ENCODE measurements at regions not wholly inside any gene's neighbourhood (a gene's known extent, or its start where the extent isn't known, plus 50 kb on each side); places are given as distances from the start of the nearest gene placed in this dataset.

DNA sequence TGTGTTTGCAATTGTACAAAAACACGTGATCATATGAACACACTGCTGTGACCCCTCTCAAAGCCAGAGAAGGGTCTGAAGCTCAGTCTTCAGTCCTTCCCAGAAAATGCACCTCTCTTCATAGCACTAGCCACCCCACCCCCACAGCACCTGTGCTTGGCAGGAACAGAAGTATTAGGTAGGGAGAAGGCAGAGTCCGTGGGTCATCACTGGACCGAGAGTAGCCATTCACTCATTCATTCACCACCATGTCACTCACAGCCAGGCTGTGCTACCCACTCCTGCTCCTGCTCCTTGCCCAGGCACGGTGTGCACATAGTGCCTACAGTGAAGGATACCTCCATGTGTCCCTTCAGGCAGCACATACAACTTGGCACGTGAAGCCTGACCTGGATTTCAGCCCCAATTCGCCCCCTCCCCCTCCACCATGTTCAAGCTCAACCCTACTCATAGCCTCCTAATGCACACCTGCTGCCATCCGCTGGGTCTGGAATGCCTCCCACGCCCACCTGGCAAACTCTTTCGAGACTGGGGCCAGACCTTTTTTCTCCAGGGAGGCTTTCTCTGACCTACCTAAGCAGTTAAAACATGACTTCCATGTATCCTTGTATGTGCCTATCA is 81.9 kb upstream of the GALNT2 start:
- H3K36me3 Mint-ChIP-seq (ENCODE audit: low read depth), result no peaks in the 10 kb centered on the region
- H3K4me1 Mint-ChIP-seq (ENCODE audit: low read depth), result no peaks in the 10 kb centered on the region
- no peaks in the 10 kb centered on the region for H3K9me3 Mint-ChIP-seq
- peaks cover 2% of the 10 kb centered on the region for H3K27me3 Mint-ChIP-seq
- ChIA-PET POLR2A (no interaction called here), CTCF (no interaction called here)
- no peak for ATAC-seq
- intact Hi-C loops (cut with micrococcal nuclease), result no loop called here
- TF ChIP-seq, protein P1, sequence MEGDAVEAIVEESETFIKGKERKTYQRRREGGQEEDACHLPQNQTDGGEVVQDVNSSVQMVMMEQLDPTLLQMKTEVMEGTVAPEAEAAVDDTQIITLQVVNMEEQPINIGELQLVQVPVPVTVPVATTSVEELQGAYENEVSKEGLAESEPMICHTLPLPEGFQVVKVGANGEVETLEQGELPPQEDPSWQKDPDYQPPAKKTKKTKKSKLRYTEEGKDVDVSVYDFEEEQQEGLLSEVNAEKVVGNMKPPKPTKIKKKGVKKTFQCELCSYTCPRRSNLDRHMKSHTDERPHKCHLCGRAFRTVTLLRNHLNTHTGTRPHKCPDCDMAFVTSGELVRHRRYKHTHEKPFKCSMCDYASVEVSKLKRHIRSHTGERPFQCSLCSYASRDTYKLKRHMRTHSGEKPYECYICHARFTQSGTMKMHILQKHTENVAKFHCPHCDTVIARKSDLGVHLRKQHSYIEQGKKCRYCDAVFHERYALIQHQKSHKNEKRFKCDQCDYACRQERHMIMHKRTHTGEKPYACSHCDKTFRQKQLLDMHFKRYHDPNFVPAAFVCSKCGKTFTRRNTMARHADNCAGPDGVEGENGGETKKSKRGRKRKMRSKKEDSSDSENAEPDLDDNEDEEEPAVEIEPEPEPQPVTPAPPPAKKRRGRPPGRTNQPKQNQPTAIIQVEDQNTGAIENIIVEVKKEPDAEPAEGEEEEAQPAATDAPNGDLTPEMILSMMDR (IDR thresholded peaks at IDR 0.05), result no peak
- H3K27ac Mint-ChIP-seq, result no peak overlapping the region
- no peak overlapping the region for H3K4me3 Mint-ChIP-seq
- DNase-seq, result no peak

DNA sequence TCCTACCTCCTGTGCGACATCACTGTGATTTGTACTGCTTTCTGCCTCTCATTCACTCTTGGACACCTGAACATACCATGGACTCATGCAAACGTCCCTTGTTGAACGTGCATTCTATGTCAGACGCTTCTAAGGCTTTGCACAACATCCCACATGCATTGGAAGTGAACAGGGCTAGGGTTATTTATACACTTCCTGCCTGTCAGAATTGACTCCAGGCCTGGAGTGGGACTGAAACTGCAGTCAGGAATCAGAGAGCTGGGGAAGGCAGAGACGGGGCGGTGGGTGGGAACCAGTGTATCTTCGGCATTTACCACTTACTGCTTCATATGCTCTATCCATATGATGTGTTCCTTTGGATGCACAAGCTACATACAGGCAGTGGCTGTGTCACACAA is 81.4 kb upstream of the GALNT2 start:
- H3K27ac Mint-ChIP-seq, result no peak overlapping the region
- TF ChIP-seq, protein P1 (IDR thresholded peaks at IDR 0.05), result no peak
- no peaks in the 10 kb centered on the region for H3K27me3 Mint-ChIP-seq
- intact Hi-C loops (cut with micrococcal nuclease), result no loop called here
- no peaks in the 10 kb centered on the region for H3K36me3 Mint-ChIP-seq (ENCODE audit: low read depth)
- H3K4me3 Mint-ChIP-seq, result no peak overlapping the region
- ATAC-seq, result no peak
- ChIA-PET CTCF (no interaction called here), POLR2A (no interaction called here)
- H3K9me3 Mint-ChIP-seq, result no peaks in the 10 kb centered on the region
- DNase-seq, result no peak
- H3K4me1 Mint-ChIP-seq (ENCODE audit: low read depth), result no peaks in the 10 kb centered on the region

DNA sequence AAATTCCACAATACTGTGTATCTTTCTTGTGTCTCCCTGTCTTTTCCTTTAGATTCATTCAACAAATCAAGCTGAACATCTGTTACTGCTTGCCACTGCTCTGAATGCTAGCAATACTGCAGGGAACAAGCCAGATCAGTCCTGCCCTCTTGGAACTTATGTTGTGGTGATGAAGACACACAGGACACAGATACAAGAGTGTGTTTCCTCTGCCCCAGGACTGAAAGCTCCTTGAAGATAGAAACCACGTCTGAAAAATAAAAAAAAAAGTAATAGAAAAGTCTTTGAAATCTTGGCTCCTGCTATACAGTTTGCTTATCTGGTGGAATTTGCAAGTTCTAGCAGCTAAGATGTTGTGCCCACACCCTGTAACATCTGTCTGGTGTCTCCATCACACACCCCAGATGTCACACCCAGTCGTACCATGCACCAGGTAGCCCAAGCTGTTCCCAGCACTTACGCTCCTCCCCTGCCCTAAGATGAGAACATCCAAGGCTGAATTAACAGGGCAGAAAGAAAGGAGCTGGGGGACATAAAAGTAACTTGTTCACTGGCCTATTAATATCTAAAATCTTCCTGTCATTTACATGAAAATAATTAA is 80.2 kb upstream of the GALNT2 start:
- Mint-ChIP-seq H3K27me3 (no peaks in the 10 kb centered on the region), H3K36me3 (ENCODE audit: low read depth) (no peaks in the 10 kb centered on the region), H3K4me1 (ENCODE audit: low read depth) (no peaks in the 10 kb centered on the region), H3K4me3 (no peak overlapping the region), H3K9me3 (no peaks in the 10 kb centered on the region), H3K27ac (no peak overlapping the region)
- CTCF ChIA-PET, result no interaction called here
- intact Hi-C loops (cut with micrococcal nuclease), result no loop called here
- DNase-seq (no peak), ATAC-seq (no peak)
- POLR2A ChIA-PET, result no interaction called here
- TF ChIP-seq, protein P1 (IDR thresholded peaks at IDR 0.05), result no peak

GRCh38 chr1:229987953-229988352 is 79.1 kb upstream of the GALNT2 start:
- Mint-ChIP-seq H3K4me1 (ENCODE audit: low read depth) (no peaks in the 10 kb centered on the region), H3K27ac (no peak overlapping the region), H3K9me3 (no peaks in the 10 kb centered on the region), H3K4me3 (no peak overlapping the region), H3K36me3 (ENCODE audit: low read depth) (no peaks in the 10 kb centered on the region), H3K27me3 (no peaks in the 10 kb centered on the region)
- intact Hi-C loops (cut with micrococcal nuclease), result no loop called here
- no peak for DNase-seq
- no peak for ATAC-seq
- CTCF ChIA-PET, result no interaction called here
- POLR2A ChIA-PET, result no interaction called here
- TF ChIP-seq, protein P1 (IDR thresholded peaks at IDR 0.05), result no peak

- H3K27me3 Mint-ChIP-seq, result no peaks in the 10 kb centered on the region
- no peak for ATAC-seq
- DNase-seq, result no peak
- ChIA-PET POLR2A (no interaction called here), CTCF (no interaction called here)
- no peaks in the 10 kb centered on the region for H3K36me3 Mint-ChIP-seq (ENCODE audit: low read depth)
- TF ChIP-seq, protein P1 (IDR thresholded peaks at IDR 0.05), result no peak
- H3K27ac Mint-ChIP-seq, result no peak overlapping the region
- no peaks in the 10 kb centered on the region for H3K4me1 Mint-ChIP-seq (ENCODE audit: low read depth)
- H3K4me3 Mint-ChIP-seq, result no peak overlapping the region
- intact Hi-C loops (cut with micrococcal nuclease), result no loop called here
- H3K9me3 Mint-ChIP-seq, result no peaks in the 10 kb centered on the region
Measured at GRCh38 chr1:229988534-229988933, 78.5 kb upstream of the GALNT2 start.

All from activated CD8-positive, alpha-beta T cell treated with anti-CD3 and anti-CD28 coated beads for 36 hours (primary cell).